NB4 (cell line): ENCODE measurements at regions not wholly inside any gene's neighbourhood (a gene's known extent, or its start where the extent isn't known, plus 50 kb on each side); places are given as distances from the start of the nearest gene placed in this dataset.
"Not testable (repeated sequence)": the region's sequence is repeated elsewhere in the genome, so short reads cannot be mapped to it uniquely, and the experiment has no call there.

ENCODE experiments used
- DNase-seq: peaks from one replicate; pipeline ENCODE4 v3.0.0; 2010; ENCODE audit warnings: low read depth
- H3K4me3 ChIP-seq: one replicate; pipeline ENCODE4 v1.5.1; 2011; ENCODE audit warnings: mild to moderate bottlenecking, low read depth, low read length, moderate library complexity
- MYC ChIP-seq: IDR thresholded peaks from 2 replicates; pipeline ENCODE4 v1.6.1; 2011; ENCODE audit warnings: low read depth, low read length
- POLR2A ChIP-seq: IDR thresholded peaks from 2 replicates; pipeline ENCODE4 v1.6.1; 2011; ENCODE audit warnings: mild to moderate bottlenecking; ENCODE audit not compliant: insufficient read length; ENCODE audit errors: extremely low read depth
- TF ChIP-seq, protein P1 (sequence below): IDR thresholded peaks from one replicate; pipeline ENCODE4 v1.5.1; 2012; ENCODE audit warnings: low read depth, low read length
- TF ChIP-seq, protein P2 (sequence below): IDR thresholded peaks from 2 replicates; pipeline ENCODE4 v1.6.1; 2011; ENCODE audit warnings: low read depth, low read length

DNA sequence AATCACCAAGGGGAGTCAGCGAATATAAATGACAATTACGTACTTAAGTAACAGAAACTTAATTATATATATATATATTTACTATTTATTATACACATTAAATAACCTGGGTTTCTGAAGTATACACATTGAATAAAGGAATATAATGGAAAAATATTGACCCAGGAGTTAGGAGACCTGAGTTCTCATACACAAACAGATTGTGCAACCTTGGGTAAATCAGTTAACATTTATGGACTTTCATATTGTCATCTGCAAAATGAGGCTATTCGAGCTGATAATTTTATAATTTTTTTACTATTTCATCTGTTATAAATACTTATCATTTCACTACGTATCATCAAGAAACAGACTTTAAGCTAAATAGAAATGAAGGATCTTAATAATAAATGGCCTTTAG lies 75.1 kb upstream of the SRRM3 start:
- H3K4me3 ChIP-seq: no peak overlapping the region

DNA sequence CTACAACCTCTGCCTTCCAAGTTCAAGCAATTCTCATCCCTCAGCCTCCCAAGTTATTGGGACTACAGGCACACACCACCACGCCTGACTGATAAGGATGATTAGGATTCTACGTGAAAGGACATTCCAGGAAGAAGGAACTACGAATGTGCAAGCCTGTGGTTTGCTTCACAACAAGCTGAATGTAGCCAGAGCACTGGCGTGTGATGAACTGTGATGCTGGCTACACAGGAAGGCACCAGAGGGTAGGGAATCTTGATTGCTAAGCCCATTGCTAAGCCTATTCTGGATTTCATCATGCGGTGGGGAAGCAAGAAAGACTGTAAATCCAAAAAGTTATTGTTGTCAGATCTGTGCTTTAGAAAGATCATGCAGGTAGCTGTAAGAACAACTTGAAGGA lies 72.3 kb upstream of the SRRM3 start:
- DNase-seq: no peak
- no peak for TF ChIP-seq POLR2A
- TF ChIP-seq MYC: no peak
- TF ChIP-seq, protein P1, sequence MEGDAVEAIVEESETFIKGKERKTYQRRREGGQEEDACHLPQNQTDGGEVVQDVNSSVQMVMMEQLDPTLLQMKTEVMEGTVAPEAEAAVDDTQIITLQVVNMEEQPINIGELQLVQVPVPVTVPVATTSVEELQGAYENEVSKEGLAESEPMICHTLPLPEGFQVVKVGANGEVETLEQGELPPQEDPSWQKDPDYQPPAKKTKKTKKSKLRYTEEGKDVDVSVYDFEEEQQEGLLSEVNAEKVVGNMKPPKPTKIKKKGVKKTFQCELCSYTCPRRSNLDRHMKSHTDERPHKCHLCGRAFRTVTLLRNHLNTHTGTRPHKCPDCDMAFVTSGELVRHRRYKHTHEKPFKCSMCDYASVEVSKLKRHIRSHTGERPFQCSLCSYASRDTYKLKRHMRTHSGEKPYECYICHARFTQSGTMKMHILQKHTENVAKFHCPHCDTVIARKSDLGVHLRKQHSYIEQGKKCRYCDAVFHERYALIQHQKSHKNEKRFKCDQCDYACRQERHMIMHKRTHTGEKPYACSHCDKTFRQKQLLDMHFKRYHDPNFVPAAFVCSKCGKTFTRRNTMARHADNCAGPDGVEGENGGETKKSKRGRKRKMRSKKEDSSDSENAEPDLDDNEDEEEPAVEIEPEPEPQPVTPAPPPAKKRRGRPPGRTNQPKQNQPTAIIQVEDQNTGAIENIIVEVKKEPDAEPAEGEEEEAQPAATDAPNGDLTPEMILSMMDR: no peak
- TF ChIP-seq, protein P2, sequence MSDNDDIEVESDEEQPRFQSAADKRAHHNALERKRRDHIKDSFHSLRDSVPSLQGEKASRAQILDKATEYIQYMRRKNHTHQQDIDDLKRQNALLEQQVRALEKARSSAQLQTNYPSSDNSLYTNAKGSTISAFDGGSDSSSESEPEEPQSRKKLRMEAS: no peak
- no peak overlapping the region for H3K4me3 ChIP-seq

More for the DNA sequence above, 75.1 kb upstream of the SRRM3 start:
- DNase-seq: no peak
- TF ChIP-seq, protein P1: no peak
- TF ChIP-seq POLR2A: no peak
- TF ChIP-seq, protein P2: no peak

DNA sequence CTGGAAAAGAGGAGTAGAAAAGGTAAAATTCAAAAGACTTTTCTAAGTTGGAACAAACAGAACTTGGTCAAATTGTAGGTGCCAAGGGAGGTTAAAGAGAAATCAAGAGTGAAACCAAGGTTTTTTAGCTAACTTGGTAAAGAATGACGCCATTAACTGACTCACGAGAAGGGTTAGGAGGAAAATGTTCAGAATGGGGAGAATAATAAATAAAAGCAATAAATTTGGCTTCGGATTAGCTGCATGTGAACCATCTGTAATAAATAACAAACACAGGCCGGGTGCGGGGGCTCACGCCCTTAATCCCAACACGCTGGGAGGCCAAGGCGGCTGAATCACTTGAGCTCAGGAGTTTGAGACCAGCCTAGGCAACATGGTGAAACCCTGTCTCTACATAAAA lies 71.9 kb upstream of the SRRM3 start:
- no peak overlapping the region for H3K4me3 ChIP-seq
- TF ChIP-seq MYC (no peak), POLR2A (no peak)
- TF ChIP-seq, protein P1: no peak
- TF ChIP-seq, protein P2: no peak
- no peak for DNase-seq

DNA sequence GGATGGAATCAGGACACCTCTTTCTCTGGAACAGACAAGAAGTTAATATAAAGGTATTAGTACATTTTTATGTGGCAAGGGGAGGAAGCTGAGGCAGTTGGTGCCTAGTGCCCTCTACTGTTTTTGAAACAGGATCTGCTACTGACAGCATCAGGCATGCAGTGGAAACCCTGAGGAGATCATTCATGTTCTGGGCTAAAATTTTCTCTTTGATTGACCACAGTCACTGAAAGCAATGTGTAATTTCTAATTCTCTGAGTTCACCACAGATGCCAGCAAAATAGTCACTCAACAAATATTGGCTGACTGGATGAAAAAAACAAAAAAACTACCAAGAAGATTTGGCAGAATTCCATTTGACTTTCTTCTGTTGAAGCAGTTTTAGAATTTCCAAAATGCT lies 71.0 kb upstream of the SRRM3 start:
- TF ChIP-seq, protein P1: peak; percentile 57
- TF ChIP-seq, protein P2: peak; percentile 40; the same call in 1 of the 2 replicates
- peak; percentile 58 for DNase-seq
- not testable (repeated sequence) for H3K4me3 ChIP-seq

- DNase-seq, H3K4me3 ChIP-seq: not testable (repeated sequence)
These were observed 69.8 kb upstream of the SRRM3 start for GRCh38 chr7:76131887-76132286.

GRCh38 chr7:76133164-76133775 lies 68.4 kb upstream of the SRRM3 start:
- no peak for TF ChIP-seq POLR2A
- no peak for TF ChIP-seq MYC
- TF ChIP-seq, protein P2: peak; percentile 79
- no peak overlapping the region for H3K4me3 ChIP-seq
- DNase-seq: peak; percentile 27

GRCh38 chr7:76133839-76134238 lies 67.9 kb upstream of the SRRM3 start:
- DNase-seq: peak; percentile 18
- TF ChIP-seq MYC (no peak), POLR2A (no peak)
- TF ChIP-seq, protein P2: no peak
- TF ChIP-seq, protein P1: no peak
- H3K4me3 ChIP-seq: no peak overlapping the region

DNA sequence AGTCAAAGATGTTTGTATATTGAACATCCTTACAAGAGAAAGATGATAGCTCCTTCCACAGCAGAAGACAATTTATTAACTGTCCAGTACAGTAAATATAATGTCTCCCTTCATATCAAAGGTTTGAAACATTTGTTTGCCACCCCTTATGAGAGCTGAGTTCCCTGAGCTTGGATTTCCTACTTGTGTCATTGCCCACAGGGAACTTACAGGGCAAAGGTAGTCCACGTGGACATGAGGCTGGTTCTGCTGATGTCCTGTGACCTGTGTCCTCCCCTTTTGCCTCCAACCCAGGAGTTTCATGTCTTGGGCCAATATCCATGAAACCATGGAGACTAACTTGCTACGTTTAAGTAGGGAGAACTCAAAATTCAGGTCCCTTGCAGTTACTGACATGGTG lies 66.4 kb upstream of the SRRM3 start:
- H3K4me3 ChIP-seq, DNase-seq: not testable (repeated sequence)

GRCh38 chr7:76138577-76139313 lies 63.0 kb upstream of the SRRM3 start:
- DNase-seq, H3K4me3 ChIP-seq: not testable (repeated sequence)
